Kidney epithelial cell (primary cell): ENCODE measurements at regions not wholly inside any gene's neighbourhood (a gene's known extent, or its start where the extent isn't known, plus 50 kb on each side); places are given as distances from the start of the nearest gene placed in this dataset.

Source experiments
- DNase-seq: peaks from one replicate; pipeline ENCODE4 v3.0.0-alpha.2; 2010; ENCODE audit warnings: low read depth
- H3K27me3 ChIP-seq: 2 replicates; pipeline ENCODE4 v1.6.0; 2011; ENCODE audit warnings: low read length; ENCODE audit not compliant: control insufficient read depth, insufficient read depth
- H3K36me3 ChIP-seq: 2 replicates; pipeline ENCODE4 v1.5.1; 2011; ENCODE audit warnings: low read length; ENCODE audit not compliant: control insufficient read depth, insufficient read depth
- H3K4me3 ChIP-seq: 2 replicates; pipeline ENCODE4 v1.5.1; 2011; ENCODE audit warnings: low read depth, mild to moderate bottlenecking, control low read depth, low read length
- CTCF ChIP-seq: IDR thresholded peaks from 2 replicates; pipeline ENCODE4 v1.5.1; 2011; ENCODE audit warnings: mild to moderate bottlenecking, moderate library complexity, low read length, control low read depth, inconsistent platforms; ENCODE audit not compliant: insufficient read depth, poor library complexity, severe bottlenecking

- peaks cover 5% of the 10 kb centered on the region for H3K27me3 ChIP-seq
- DNase-seq = no peak
- no peak overlapping the region for H3K4me3 ChIP-seq
- H3K36me3 ChIP-seq = no peaks in the 10 kb centered on the region
- TF ChIP-seq CTCF = no peak
These were observed 122.2 kb downstream of the CDH26 start for GRCh38 chr20:60080401-60080800.

- peaks cover 27% of the 10 kb centered on the region for H3K27me3 ChIP-seq
- no peak for DNase-seq
- no peaks in the 10 kb centered on the region for H3K36me3 ChIP-seq
- TF ChIP-seq CTCF = no peak
- H3K4me3 ChIP-seq = no peak overlapping the region
These were observed 127.4 kb downstream of the CDH26 start for GRCh38 chr20:60085551-60086132.

DNA sequence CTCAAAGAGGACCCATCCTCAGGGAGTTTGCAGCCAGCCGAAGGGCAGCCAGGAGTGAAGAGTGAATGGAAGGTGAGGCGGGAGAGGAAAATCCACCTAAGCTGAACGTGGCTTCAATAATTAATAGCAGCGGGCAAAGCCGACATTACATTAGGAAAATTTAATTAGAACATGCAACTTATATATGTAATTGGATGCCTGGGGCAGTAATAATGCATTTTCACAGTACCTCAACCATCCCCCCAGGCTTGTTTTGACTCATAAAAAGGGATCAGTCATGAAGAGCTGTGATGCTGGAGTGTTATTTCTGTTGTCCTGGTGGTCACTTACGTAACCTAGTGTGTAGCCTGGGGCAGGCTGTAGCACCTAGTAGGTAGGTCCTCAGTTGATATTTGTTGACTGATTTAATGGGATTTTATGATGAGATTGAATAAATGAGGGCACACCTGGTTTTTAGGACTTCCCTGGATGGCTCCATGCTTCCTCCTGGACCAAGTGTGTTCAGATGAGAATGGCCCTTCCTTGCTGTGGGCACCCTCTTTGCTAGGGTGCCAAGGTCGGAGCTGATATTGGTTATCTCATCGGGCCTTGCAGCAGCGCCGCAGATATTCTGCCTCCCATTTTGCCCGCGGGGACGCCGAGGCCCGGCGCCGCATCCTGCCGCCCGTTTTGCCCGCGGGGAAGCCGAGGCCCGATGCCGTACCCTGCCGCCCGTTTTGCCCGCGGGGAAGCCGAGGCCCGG is 128.8 kb downstream of the CDH26 start:
- DNase-seq = no peak
- H3K4me3 ChIP-seq = peak overlapping the region; percentile 1
- no peaks in the 10 kb centered on the region for H3K36me3 ChIP-seq
- no peak for TF ChIP-seq CTCF
- peaks cover 27% of the 10 kb centered on the region for H3K27me3 ChIP-seq

- peak overlapping the region; percentile 13 for H3K4me3 ChIP-seq
These were observed 129.4 kb downstream of the CDH26 start for GRCh38 chr20:60087563-60088105.

GRCh38 chr20:60088236-60088635 is 130.0 kb downstream of the CDH26 start:
- no peak for DNase-seq
- Histone ChIP-seq H3K36me3 (no peaks in the 10 kb centered on the region), H3K27me3 (peaks cover 27% of the 10 kb centered on the region), H3K4me3 (no peak overlapping the region)
- no peak for TF ChIP-seq CTCF

More at GRCh38 chr20:60087563-60088105, 129.4 kb downstream of the CDH26 start:
- Histone ChIP-seq H3K36me3 (no peaks in the 10 kb centered on the region), H3K27me3 (peaks cover 27% of the 10 kb centered on the region)
- DNase-seq = no peak
- no peak for TF ChIP-seq CTCF
